SK-N-SH treated with all-trans-retinoic acid at 6 μM for 48 hours (cell line): ENCODE measurements at regions not wholly inside any gene's neighbourhood (a gene's known extent, or its start where the extent isn't known, plus 50 kb on each side); places are given as distances from the start of the nearest gene placed in this dataset.

Experiments used
- PATZ1 ChIP-seq: fragments of 250-450 bp; sonication (Bioruptor Pico); IDR thresholded peaks from 2 replicates; pipeline ENCODE4 v1.8.0; 2020; ENCODE audit warnings: mild to moderate bottlenecking, moderate library complexity, borderline replicate concordance
- PPARA ChIP-seq: fragments of 250-450 bp; sonication (Bioruptor Pico); IDR thresholded peaks from 2 replicates; pipeline ENCODE4 v1.5.0; 2020; ENCODE audit warnings: mild to moderate bottlenecking, borderline replicate concordance
- TCF4 ChIP-seq: fragments of 250-450 bp; sonication (Bioruptor Pico); IDR thresholded peaks from 2 replicates; pipeline ENCODE4 v1.8.0; 2021; ENCODE audit warnings: mild to moderate bottlenecking, moderate library complexity, borderline replicate concordance

DNA sequence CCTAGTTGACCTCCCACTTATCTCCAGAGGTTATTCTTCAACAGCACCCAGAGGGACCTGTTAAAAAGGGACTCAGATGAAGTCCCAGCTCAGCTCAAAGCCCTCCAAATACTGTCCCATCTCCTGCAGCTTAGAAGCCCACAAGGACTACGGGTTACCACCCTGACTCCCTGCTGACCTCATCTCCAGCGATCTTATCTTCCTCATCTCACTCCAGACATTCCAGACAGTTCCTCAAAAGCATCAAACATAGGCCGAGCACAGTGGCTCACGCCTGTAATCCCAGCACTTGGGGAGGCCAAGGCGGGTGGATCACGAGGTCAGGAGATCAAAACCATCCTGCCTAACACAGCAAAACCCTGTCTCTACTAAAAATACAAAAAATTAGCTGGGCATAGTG is 263.8 kb upstream of the TLE4 start:
- TF ChIP-seq PATZ1 (CRISPR knock-in tag) (no peak), PPARA (CRISPR knock-in tag) (no peak), TCF4 (CRISPR knock-in tag) (no peak)
